ENCODE measurements at regions not wholly inside any gene's neighbourhood (a gene's known extent, or its start where the extent isn't known, plus 50 kb on each side); places are given as distances from the start of the nearest gene placed in this dataset.

- Histone ChIP-seq H3K36me3 (ENCODE audit: control insufficient read depth in 2 of 2, insufficient read depth in 1 of 2, low read length in 2 of 2) (no peaks in the 10 kb centered on the region), H3K4me3 (ENCODE audit: low read depth, low read length) (no peak overlapping the region), H3K4me1 (ENCODE audit: control insufficient read depth, insufficient read depth, low read length) (no peaks in the 10 kb centered on the region), H3K9me3 (ENCODE audit: control insufficient read depth, insufficient read depth, low read depth, low read length) (no peaks in the 10 kb centered on the region), H3K27ac (ENCODE audit: extremely low read depth, low read depth, low read length) (no peak overlapping the region)
- TF ChIP-seq KLF17 (tag by site-specific recombination; IDR thresholded peaks at IDR 0.05) (no peak), ZNF555 (tag by site-specific recombination; conservative IDR thresholded peaks at IDR 0.05) (no peak), ZNF416 (tag by site-specific recombination; IDR thresholded peaks at IDR 0.05) (no peak), ZNF580 (tag by site-specific recombination; IDR thresholded peaks at IDR 0.05) (no peak), TSHZ1 (tag by site-specific recombination; IDR thresholded peaks at IDR 0.05; ENCODE audit: borderline replicate concordance) (no peak), HOXA7 (CRISPR knock-in tag; IDR thresholded peaks at IDR 0.05; ENCODE audit: borderline replicate concordance) (no peak), ZNF354C (tag by site-specific recombination; IDR thresholded peaks at IDR 0.05; ENCODE audit: borderline replicate concordance, low read depth) (no peak), ZNF785 (tag by site-specific recombination; IDR thresholded peaks at IDR 0.05) (no peak), AEBP2 (tag by site-specific recombination; IDR thresholded peaks at IDR 0.05; ENCODE audit: borderline replicate concordance) (no peak), ZNF350 (tag by site-specific recombination; IDR thresholded peaks at IDR 0.05) (no peak), SP7 (tag by site-specific recombination; IDR thresholded peaks at IDR 0.05) (no peak), ZSCAN16 (tag by site-specific recombination; IDR thresholded peaks at IDR 0.05) (no peak), ZSCAN5A (tag by site-specific recombination; IDR thresholded peaks at IDR 0.05) (no peak), ZFHX2 (tag by site-specific recombination; conservative IDR thresholded peaks at IDR 0.05) (no peak), ZNF274 (IDR thresholded peaks at IDR 0.05; ENCODE audit: low read length) (no peak), ZNF274 (tag by site-specific recombination; IDR thresholded peaks at IDR 0.05; ENCODE audit: borderline replicate concordance) (no peak), ZNF791 (tag by site-specific recombination; IDR thresholded peaks at IDR 0.05) (no peak), ZNF426 (tag by site-specific recombination; IDR thresholded peaks at IDR 0.05) (no peak), ZNF248 (tag by site-specific recombination; IDR thresholded peaks at IDR 0.05) (no peak)
- CTCF ChIA-PET: no interaction called here
- POLR2A ChIA-PET: no interaction called here
Measured at GRCh38 chr9:28671000-28671399, 1097.7 kb upstream of the C9orf72 start.

DNA sequence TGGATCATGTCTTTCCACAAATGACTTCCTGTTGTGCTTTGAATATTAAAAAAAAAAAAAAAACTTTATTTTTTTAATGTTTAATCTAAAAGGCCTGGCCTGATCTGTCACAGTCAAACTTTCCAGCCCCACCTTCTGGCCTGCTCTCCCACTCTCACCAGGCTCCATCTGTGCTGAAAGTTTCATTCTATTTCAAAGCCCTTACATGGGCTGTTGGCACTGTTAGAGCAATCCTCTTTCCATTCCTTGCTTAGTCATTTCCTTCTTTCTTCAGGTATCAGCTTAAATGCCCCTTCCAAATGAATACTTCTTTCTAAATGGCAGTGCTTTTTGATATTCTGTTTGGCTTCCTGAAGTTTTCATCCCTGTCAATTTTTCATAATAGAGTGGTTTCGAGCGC, 1104.8 kb upstream of the C9orf72 start:
- H3K27ac ChIP-seq (ENCODE audit: extremely low read depth, low read depth, low read length): no peak overlapping the region
- TF ChIP-seq ZNF548 (tag by site-specific recombination; IDR thresholded peaks at IDR 0.05) (no peak), ZNF341 (tag by site-specific recombination; IDR thresholded peaks at IDR 0.05; ENCODE audit: low read depth) (no peak), ZNF677 (tag by site-specific recombination; IDR thresholded peaks at IDR 0.05) (no peak), ZNF510 (tag by site-specific recombination; IDR thresholded peaks at IDR 0.05; ENCODE audit: insufficient replicate concordance) (no peak), ZNF426 (tag by site-specific recombination; IDR thresholded peaks at IDR 0.05) (no peak), ZNF266 (tag by site-specific recombination; IDR thresholded peaks at IDR 0.05; ENCODE audit: low read depth) (no peak), ZNF488 (tag by site-specific recombination; IDR thresholded peaks at IDR 0.05) (no peak), ZNF692 (tag by site-specific recombination; IDR thresholded peaks at IDR 0.05) (no peak), OVOL3 (tag by site-specific recombination; IDR thresholded peaks at IDR 0.05) (no peak)
- no peaks in the 10 kb centered on the region for H3K4me1 ChIP-seq (ENCODE audit: control insufficient read depth, insufficient read depth, low read length)
- H3K4me3 ChIP-seq (ENCODE audit: low read depth, low read length): no peak overlapping the region
- H3K36me3 ChIP-seq (ENCODE audit: control insufficient read depth in 2 of 2, insufficient read depth in 1 of 2, low read length in 2 of 2): no peaks in the 10 kb centered on the region
- CTCF ChIA-PET: no interaction called here
- POLR2A ChIA-PET: no interaction called here
- no peaks in the 10 kb centered on the region for H3K9me3 ChIP-seq (ENCODE audit: control insufficient read depth, insufficient read depth, low read depth, low read length)

All from HEK293 (cell line).